Lung (tissue), 11 donors: ENCODE measurements at regions not wholly inside any gene's neighbourhood (a gene's known extent, or its start where the extent isn't known, plus 50 kb on each side); places are given as distances from the start of the nearest gene placed in this dataset.
A peak's percentile ranks its signal among the peaks of the same experiment; 100 is the strongest.

Experiments
- ATAC-seq: fragments of 200-7000 bp; cut with Tn5 transposase; one replicate; pipeline ENCODE4 v1.9.1; 2020; ENCODE audit warnings: moderate number of reproducible peaks; ENCODE audit not compliant: insufficient read depth, low FRiP score
- DNase-seq, 3 donors: peaks; one replicate each; pipeline ENCODE4 v3.0.0-alpha.2; 2013 to 2017
- H3K27ac ChIP-seq, 2 donors: one replicate each; pipeline ENCODE4 v1.5.1; 2013; ENCODE audit warnings: mild to moderate bottlenecking in 2 of 2, moderate library complexity in 2 of 2, control low read depth in 1 of 2, inconsistent platforms in 1 of 2, low read depth in 1 of 2, low read length in 1 of 2
- H3K27me3 ChIP-seq, 3 donors: one replicate each; pipeline ENCODE4 v1.5.1; 2013; ENCODE audit warnings: low read length in 2 of 3; ENCODE audit not compliant: control insufficient read depth in 3 of 3, insufficient read depth in 3 of 3
- H3K36me3 ChIP-seq, 4 donors: one replicate each; pipeline ENCODE4 v1.5.1; 2013; ENCODE audit warnings: low read length in 4 of 4, mild to moderate bottlenecking in 1 of 4, moderate library complexity in 1 of 4; ENCODE audit not compliant: control insufficient read depth in 4 of 4, insufficient read depth in 4 of 4
- H3K4me1 ChIP-seq, 5 donors: one replicate each; pipeline ENCODE4 v1.5.1; 2013; ENCODE audit warnings: low read length in 5 of 5, mild to moderate bottlenecking in 2 of 5, moderate library complexity in 1 of 5; ENCODE audit not compliant: control insufficient read depth in 5 of 5, insufficient read depth in 5 of 5
- H3K4me3 ChIP-seq: one replicate; pipeline ENCODE4 v1.5.1; 2013; ENCODE audit warnings: mild to moderate bottlenecking, control low read depth, moderate library complexity
- H3K9ac ChIP-seq, 2 donors: one replicate each; pipeline ENCODE4 v1.5.1; 2013; ENCODE audit warnings: low read length in 2 of 2, control low read depth in 1 of 2; ENCODE audit not compliant: insufficient read depth in 1 of 2
- H3K9me3 ChIP-seq, 4 donors: one replicate each; pipeline ENCODE4 v1.5.1; 2013; ENCODE audit warnings: low read length in 3 of 4, mild to moderate bottlenecking in 1 of 4, moderate library complexity in 1 of 4; ENCODE audit not compliant: control insufficient read depth in 4 of 4, insufficient read depth in 3 of 4
- WGBS, 2 donors: extraction: QIAGEN DNeasy Blood & Tissue Kit; methylation state at CpG; one replicate each; pipeline ENCODE4 v1.1.7; 2013; 5-methylcytosine and 5-hydroxymethylcytosine counted together
- TF ChIP-seq, protein P1 (sequence below): IDR thresholded peaks from 2 replicates; pipeline ENCODE4 v1.5.1; 2012; ENCODE audit warnings: mild to moderate bottlenecking; ENCODE audit errors: control extremely low read depth, extremely low read depth
- donor health status: control.
- donor health status: control.
- donor health status: Bipolar disorder and iron deficiency.
- donor health status: healthy.
- donor health status: DM: yes; HTN: yes; CAD: no.

DNA sequence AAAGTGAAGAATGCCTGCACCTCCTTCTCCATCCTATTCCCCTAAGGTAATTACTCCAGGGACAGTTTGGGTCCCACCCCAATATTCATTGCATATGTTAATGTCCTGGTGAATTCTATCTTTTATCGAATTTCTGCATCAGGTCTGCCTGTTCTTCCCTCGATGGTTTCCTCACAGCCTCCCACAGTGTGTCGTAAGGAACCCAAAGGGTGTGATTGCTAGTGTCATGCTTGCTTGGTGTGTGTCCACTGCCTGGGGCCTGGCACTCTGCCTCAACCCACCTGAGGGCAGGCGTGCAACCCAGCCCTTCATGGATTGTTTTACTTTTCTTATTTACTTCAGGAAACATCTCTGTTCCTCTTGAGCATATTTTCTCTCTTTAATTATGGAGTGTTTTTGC is 60.2 kb upstream of the CYSLTR2 start:
- 55 to 76% methylated on average over 4 of the region's 4 CpGs for WGBS, 2 donors
- ATAC-seq (no peak), DNase-seq (no peak)
- Histone ChIP-seq H3K9me3 (peaks cover 0 to 5% (median under 1%) of the 10 kb centered on the region in 4 donors), H3K9ac (no peak overlapping the region), H3K4me1 (no peaks in the 10 kb centered on the region), H3K27me3 (no peaks in the 10 kb centered on the region), H3K36me3 (no peaks in the 10 kb centered on the region), H3K27ac (no peak overlapping the region), H3K4me3 (no peak overlapping the region)
- TF ChIP-seq, protein P1, sequence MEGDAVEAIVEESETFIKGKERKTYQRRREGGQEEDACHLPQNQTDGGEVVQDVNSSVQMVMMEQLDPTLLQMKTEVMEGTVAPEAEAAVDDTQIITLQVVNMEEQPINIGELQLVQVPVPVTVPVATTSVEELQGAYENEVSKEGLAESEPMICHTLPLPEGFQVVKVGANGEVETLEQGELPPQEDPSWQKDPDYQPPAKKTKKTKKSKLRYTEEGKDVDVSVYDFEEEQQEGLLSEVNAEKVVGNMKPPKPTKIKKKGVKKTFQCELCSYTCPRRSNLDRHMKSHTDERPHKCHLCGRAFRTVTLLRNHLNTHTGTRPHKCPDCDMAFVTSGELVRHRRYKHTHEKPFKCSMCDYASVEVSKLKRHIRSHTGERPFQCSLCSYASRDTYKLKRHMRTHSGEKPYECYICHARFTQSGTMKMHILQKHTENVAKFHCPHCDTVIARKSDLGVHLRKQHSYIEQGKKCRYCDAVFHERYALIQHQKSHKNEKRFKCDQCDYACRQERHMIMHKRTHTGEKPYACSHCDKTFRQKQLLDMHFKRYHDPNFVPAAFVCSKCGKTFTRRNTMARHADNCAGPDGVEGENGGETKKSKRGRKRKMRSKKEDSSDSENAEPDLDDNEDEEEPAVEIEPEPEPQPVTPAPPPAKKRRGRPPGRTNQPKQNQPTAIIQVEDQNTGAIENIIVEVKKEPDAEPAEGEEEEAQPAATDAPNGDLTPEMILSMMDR, result no peak

DNA sequence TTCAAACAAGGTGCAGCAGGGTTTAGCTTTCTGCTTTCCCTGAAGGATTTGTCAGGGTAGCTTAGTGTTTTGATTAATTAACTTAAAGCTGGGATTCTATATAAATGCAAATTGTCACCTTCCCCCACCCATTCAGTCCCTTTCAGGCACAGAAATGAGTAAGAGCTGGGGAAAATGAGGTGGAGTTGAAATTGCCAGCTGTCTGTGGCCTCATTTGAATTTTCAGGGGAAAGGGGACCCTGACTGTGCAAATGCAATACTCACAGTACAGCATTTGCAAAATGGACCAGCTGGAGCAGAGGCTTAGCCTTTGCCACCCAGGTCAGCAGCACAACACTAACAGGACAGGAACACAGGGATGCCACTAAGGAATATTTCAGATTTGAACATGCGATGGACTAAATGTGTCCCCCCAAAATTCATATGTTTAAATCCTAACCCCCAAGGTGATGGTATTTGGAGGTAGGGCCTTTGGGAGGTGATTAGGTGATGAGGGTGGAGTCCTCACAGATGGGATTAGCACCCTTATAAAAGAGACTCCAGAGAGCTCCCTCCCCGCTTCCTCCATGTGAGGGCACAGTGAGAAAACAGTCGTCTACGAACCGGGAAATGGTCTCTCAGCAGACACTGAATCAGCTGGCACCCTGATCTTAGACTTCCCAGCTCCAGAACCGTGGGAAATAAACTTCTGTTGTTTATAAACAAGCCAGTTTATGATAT is 59.5 kb upstream of the CYSLTR2 start:
- H3K9me3 ChIP-seq, result peaks cover 0 to 5% (median under 1%) of the 10 kb centered on the region in 4 donors
- no peaks in the 10 kb centered on the region for H3K27me3 ChIP-seq
- no peak overlapping the region for H3K4me3 ChIP-seq
- no peak overlapping the region for H3K9ac ChIP-seq
- no peak overlapping the region for H3K27ac ChIP-seq
- H3K36me3 ChIP-seq, result no peaks in the 10 kb centered on the region
- DNase-seq (no peak), ATAC-seq (no peak)
- WGBS, 2 donors, result 67 to 81% methylated on average over 6 of the region's 6 CpGs
- no peaks in the 10 kb centered on the region for H3K4me1 ChIP-seq
- TF ChIP-seq, protein P1, result no peak

DNA sequence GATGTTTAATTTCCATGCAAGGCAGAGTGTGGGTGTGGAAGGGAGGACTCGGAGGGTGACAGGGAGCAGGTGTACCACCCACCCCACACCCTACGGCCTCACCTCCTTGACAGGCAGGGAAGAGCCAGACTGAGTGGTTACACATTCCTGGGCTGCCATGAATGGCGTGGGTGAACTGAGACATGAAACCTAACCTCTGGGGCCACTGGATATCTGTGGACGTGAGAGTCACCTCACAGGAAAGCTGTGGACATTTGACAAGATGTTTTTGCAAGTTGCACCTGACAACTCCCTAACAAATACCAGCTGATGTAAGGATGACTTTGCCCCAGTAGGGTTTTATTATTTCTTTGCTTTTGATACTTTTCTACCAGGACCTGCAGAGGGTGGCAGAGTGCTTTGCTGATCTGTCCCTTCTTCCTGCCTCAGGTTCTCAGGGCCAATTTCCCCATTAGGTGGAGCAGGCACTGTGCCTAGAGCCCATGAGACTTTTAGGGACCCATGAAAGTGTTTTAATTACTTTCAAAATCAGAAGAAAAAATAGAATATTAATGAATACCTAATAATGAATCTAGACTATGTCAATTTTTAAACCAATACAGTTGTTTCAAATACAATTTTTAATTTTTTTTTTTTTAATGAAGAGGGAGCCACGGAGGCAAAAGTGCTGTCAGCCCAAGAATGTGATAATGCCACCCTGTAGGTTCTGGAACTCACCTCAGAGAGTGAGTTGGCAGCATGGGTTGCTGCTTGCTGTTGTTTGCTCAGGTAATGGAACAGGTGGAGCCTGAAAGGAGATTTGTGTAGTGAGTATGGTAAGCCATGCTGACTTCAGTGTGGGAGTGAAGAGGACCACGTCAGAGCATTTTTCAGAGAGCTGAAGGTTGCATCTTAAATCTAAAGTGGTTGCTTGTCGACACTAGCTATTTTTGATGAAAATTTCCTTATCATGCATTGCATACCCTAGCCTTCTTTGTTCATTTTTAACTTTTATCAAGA is 58.0 kb upstream of the CYSLTR2 start:
- no peak overlapping the region for H3K27ac ChIP-seq
- TF ChIP-seq, protein P1, result peak; percentile 49
- ATAC-seq (no peak), DNase-seq (peak; percentile 62 to 79 (median 70))
- peaks cover 0 to 4% (median 0%) of the 10 kb centered on the region in 5 donors for H3K4me1 ChIP-seq
- no peak overlapping the region for H3K4me3 ChIP-seq
- WGBS, 2 donors, result 67 to 76% methylated on average over 7 of the region's 7 CpGs
- H3K9ac ChIP-seq, result no peak overlapping the region
- peaks cover 0 to 5% (median under 1%) of the 10 kb centered on the region in 4 donors for H3K9me3 ChIP-seq
- H3K27me3 ChIP-seq, result no peaks in the 10 kb centered on the region
- H3K36me3 ChIP-seq, result no peaks in the 10 kb centered on the region
